ENCODE measurements at regions not wholly inside any gene's neighbourhood (a gene's known extent, or its start where the extent isn't known, plus 50 kb on each side); places are given as distances from the start of the nearest gene placed in this dataset.

- TF ChIP-seq CTCF (IDR thresholded peaks at IDR 0.05) (no peak), POLR2A (IDR thresholded peaks at IDR 0.05) (no peak)
Observed at GRCh38 chr5:162502780-162503179, 435.2 kb downstream of the GABRG2 start.

Measured in breast epithelium (tissue), 3 donors.